Upper lobe of left lung (tissue), 4 donors: ENCODE measurements at regions not wholly inside any gene's neighbourhood (a gene's known extent, or its start where the extent isn't known, plus 50 kb on each side); places are given as distances from the start of the nearest gene placed in this dataset.

Experiments
- CTCF ChIP-seq, 6 experiments: fragments of 450-650 bp in 4 of 6; fragments of 200-600 bp in 2 of 6; sonication (generic) in 2 of 6; IDR thresholded peaks; one replicate each; pipeline ENCODE4 v1.5.1; 2016 to 2019; ENCODE audit warnings: antibody characterized with exemption in 6 of 6
- POLR2A ChIP-seq, 4 donors: fragments of 450-650 bp; IDR thresholded peaks; one replicate each; pipeline ENCODE4 v1.5.1; 2016 to 2017; ENCODE audit warnings: antibody characterized with exemption in 4 of 4, mild to moderate bottlenecking in 2 of 4

DNA sequence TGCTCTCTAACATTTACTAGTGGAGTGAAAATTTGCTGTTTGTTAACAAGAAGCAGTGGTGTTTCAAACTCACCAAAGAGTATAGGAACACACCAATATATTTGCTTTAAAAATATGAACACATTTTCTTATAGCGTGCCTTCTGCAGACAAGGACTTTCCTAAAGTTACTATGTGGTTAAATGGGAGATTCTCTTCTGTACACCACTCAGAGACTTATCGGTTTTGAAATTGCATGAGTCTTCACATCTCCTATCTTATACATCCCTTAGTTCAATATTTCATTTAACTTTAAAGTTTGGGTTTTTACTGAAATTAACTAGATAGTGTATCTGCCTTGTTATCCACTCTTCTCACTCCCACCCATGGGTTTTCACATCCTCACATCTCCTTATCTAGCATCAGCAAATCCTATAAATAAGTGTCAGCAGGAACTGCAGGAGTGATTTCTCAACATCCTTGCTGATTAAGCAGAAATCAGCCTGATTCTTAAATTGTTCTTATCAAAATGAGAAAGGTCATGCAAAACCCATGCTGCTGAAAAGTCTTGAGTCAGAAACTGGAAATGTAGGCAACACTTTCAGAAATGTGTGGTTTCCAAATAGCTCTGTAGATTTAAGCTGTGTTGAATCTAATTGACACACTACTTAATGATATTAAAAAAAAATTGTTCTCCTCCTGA lies 1075.6 kb upstream of the GJE1 start:
- TF ChIP-seq CTCF (IDR thresholded peaks at IDR 0.05) = no peak
- TF ChIP-seq POLR2A (IDR thresholded peaks at IDR 0.05) = no peak
